ENCODE measurements at regions not wholly inside any gene's neighbourhood (a gene's known extent, or its start where the extent isn't known, plus 50 kb on each side); places are given as distances from the start of the nearest gene placed in this dataset.

GRCh38 chrX:127305013-127305412 lies 485.5 kb downstream of the PRR32 start:
- H3K27ac ChIP-seq = no peak overlapping the region
- no peak for TF ChIP-seq CTCF (conservative IDR thresholded peaks at IDR 0.05)

DNA sequence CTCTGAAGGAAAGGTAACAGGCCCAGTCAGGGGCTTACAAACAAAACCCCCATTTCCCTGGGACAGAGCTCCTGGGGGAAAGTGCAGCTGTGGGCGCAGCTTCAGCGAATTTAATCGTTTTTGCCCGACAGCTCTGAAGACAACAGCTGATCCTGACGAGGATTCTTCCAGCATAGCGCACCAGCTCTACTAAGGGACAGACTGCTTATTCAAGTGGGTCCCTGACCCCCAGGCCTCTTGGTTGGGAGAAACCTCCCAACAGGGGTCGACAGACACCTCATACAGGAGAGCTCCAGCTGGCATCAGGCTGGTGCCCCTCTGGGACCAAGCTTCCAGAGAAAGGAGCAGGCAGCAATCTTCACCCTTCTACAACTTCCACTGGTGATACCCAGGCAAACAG lies 486.7 kb downstream of the PRR32 start:
- no peak for TF ChIP-seq CTCF (conservative IDR thresholded peaks at IDR 0.05)
- no peak overlapping the region for H3K27ac ChIP-seq

GRCh38 chrX:127313635-127314034 lies 494.1 kb downstream of the PRR32 start:
- TF ChIP-seq CTCF (conservative IDR thresholded peaks at IDR 0.05) = no peak

GRCh38 chrX:127317159-127317558 lies 497.6 kb downstream of the PRR32 start:
- no peak overlapping the region for H3K27ac ChIP-seq
- no peak for TF ChIP-seq CTCF (conservative IDR thresholded peaks at IDR 0.05)

More at GRCh38 chrX:127313635-127314034, 494.1 kb downstream of the PRR32 start:
- H3K27ac ChIP-seq = no peak overlapping the region

DNA sequence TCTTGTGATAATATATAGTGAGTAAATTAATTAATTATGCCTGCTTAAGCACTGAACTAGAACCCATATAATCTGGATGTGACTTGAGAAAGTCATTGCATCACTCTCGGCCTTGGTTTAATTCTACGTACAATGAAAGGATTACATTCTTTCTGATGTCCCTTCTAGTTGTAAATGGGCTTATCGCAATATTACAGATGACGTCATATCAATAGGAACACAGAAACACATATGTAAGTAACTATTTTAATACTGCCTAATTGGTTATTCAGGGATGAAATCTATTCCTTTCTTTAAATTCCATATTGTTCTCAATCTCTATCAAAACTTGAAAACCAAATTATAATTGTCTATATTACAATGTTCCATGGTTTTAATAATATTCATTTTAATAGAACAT lies 504.6 kb downstream of the PRR32 start:
- TF ChIP-seq CTCF (conservative IDR thresholded peaks at IDR 0.05) = no peak
- no peak overlapping the region for H3K27ac ChIP-seq

Measured in VCaP (cell line).